ENCODE measurements at regions not wholly inside any gene's neighbourhood (a gene's known extent, or its start where the extent isn't known, plus 50 kb on each side); places are given as distances from the start of the nearest gene placed in this dataset.

DNA sequence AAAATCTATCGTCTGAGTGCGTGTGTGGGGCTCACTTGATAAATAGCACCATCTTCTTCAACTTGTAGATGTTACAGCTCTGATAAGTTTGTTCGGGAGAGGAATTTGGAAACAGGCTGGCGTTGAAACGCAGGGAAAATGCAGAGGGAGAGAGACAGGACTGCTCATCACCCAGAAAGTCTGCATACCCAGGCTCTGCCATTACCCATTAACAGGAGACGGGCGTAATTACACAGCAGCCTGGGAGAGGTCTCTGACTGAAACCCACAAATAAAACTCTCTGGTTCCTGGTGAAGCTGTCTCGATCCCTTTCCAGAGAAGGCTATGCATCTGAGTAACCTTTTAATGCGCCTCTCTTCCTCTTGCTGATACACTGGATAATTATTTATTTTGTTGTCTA lies 547.3 kb downstream of the BCL11B start:
- TF ChIP-seq, protein P1, sequence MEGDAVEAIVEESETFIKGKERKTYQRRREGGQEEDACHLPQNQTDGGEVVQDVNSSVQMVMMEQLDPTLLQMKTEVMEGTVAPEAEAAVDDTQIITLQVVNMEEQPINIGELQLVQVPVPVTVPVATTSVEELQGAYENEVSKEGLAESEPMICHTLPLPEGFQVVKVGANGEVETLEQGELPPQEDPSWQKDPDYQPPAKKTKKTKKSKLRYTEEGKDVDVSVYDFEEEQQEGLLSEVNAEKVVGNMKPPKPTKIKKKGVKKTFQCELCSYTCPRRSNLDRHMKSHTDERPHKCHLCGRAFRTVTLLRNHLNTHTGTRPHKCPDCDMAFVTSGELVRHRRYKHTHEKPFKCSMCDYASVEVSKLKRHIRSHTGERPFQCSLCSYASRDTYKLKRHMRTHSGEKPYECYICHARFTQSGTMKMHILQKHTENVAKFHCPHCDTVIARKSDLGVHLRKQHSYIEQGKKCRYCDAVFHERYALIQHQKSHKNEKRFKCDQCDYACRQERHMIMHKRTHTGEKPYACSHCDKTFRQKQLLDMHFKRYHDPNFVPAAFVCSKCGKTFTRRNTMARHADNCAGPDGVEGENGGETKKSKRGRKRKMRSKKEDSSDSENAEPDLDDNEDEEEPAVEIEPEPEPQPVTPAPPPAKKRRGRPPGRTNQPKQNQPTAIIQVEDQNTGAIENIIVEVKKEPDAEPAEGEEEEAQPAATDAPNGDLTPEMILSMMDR (IDR thresholded peaks at IDR 0.05), result no peak
- TF ChIP-seq POLR2A (IDR thresholded peaks at IDR 0.05), result no peak
- no peak for TF ChIP-seq EP300 (IDR thresholded peaks at IDR 0.05)
- Histone ChIP-seq H3K4me3 (no peak overlapping the region), H3K9me3 (no peaks in the 10 kb centered on the region), H3K27ac (no peak overlapping the region), H3K36me3 (no peaks in the 10 kb centered on the region), H3K4me1 (no peaks in the 10 kb centered on the region), H3K27me3 (no peaks in the 10 kb centered on the region)
- DNase-seq (ENCODE audit: low spot score in 2 of 2), result no peak
- 48 to 61% methylated on average over 9 of the region's 9 CpGs for WGBS, 2 donors

DNA sequence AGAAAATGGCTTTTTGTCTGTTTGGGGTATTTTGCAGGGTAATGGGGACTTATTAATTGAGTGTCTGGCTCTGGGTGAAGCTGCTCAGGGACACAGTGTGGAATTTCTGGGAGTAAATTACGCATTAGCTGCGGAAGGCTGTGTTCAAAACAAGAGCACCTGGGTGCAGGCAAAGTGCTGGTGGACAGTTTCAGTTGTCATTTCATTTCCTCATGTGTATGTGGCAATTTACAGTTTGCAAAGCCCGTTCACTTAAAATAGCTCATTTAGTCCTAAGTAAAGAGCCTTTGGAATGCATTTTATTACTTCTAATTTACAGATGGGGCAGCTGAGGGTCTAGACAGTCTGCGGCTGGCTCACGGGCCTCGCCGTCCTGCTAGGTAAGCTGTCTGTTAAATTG lies 546.8 kb downstream of the BCL11B start:
- no peak for DNase-seq (ENCODE audit: low spot score in 2 of 2)
- no peak overlapping the region for H3K27ac ChIP-seq
- TF ChIP-seq EP300 (IDR thresholded peaks at IDR 0.05), result no peak
- TF ChIP-seq, protein P1 (IDR thresholded peaks at IDR 0.05), result no peak
- WGBS, 2 donors, result 41 to 57% methylated on average over 7 of the region's 7 CpGs
- H3K27me3 ChIP-seq, result no peaks in the 10 kb centered on the region
- H3K4me1 ChIP-seq, result no peaks in the 10 kb centered on the region
- H3K9me3 ChIP-seq, result no peaks in the 10 kb centered on the region
- no peaks in the 10 kb centered on the region for H3K36me3 ChIP-seq
- H3K4me3 ChIP-seq, result no peak overlapping the region

DNA sequence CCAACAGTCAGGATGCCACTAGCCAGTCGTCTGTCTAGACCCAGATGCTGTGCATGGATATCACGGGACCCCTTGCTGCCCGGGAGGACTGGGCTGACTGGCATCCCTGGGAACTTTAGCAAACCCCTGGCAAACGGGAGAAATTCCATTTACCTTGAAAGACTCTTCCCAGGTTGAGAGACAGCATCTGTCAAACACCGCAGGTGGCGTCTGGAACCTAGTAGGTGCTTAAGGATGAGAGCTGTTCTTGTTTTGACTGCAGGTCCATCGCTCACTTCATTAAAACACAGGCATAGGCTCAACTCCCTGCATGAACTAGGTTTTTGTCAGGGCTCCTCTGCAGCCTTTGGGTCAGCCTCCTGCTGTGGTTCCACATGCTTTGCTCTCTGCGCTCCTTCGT lies 546.3 kb downstream of the BCL11B start:
- Histone ChIP-seq H3K27me3 (no peaks in the 10 kb centered on the region), H3K4me1 (no peaks in the 10 kb centered on the region), H3K9me3 (no peaks in the 10 kb centered on the region), H3K36me3 (no peaks in the 10 kb centered on the region), H3K4me3 (no peak overlapping the region), H3K27ac (no peak overlapping the region)
- TF ChIP-seq, protein P1 (IDR thresholded peaks at IDR 0.05), result no peak
- no peak for TF ChIP-seq POLR2A (IDR thresholded peaks at IDR 0.05)
- TF ChIP-seq EP300 (IDR thresholded peaks at IDR 0.05), result no peak
- 77 to 80% methylated on average over 9 of the region's 9 CpGs for WGBS, 2 donors
- no peak for DNase-seq (ENCODE audit: low spot score in 2 of 2)

DNA sequence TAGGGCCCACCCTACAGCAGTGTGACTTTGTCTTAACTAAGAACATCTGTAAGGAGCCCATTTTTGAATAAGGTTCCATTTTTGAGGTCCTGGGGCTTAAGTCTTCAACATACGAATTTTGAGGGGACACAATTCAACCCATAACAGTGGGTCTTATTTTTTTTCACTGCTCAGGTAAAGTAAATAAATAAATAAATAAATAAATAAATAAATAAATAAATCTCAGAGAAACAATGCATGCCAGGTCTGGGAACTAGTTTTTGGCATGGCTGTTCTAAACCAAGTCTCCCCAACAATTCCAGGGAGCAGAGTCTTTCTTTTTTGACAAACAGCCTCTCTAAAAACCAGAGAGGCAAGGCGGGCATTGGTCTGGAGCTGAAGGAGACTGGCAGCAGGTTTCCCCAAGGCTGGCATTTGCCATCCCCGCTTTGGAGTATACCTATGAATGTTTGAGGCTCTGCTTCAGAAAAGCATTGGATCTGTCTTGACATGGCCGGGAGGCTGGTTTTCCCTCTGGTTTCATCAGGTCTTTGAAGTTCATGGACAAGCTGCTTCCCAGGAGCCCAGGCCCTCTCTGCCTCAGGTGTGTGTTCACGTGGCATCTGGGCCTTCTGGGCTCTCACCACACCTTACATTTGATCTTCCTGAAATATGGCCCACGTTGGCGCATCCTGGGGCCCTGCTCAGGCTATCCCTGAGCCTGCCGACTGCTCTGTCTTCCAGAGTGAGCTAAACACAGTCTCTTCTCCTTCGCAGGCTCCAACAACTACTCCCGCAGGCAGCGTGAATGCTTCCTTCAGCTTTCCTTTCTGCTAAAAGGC lies 545.2 kb downstream of the BCL11B start:
- DNase-seq (ENCODE audit: low spot score in 2 of 2), result no peak
- H3K9me3 ChIP-seq, result no peaks in the 10 kb centered on the region
- H3K36me3 ChIP-seq, result no peaks in the 10 kb centered on the region
- no peak overlapping the region for H3K4me3 ChIP-seq
- no peak overlapping the region for H3K27ac ChIP-seq
- no peaks in the 10 kb centered on the region for H3K27me3 ChIP-seq
- no peak for TF ChIP-seq EP300 (IDR thresholded peaks at IDR 0.05)
- TF ChIP-seq, protein P1 (IDR thresholded peaks at IDR 0.05), result no peak
- TF ChIP-seq POLR2A (IDR thresholded peaks at IDR 0.05), result no peak
- no peaks in the 10 kb centered on the region for H3K4me1 ChIP-seq
- 77 to 93% methylated on average over 11 of the region's 11 CpGs for WGBS, 2 donors

DNA sequence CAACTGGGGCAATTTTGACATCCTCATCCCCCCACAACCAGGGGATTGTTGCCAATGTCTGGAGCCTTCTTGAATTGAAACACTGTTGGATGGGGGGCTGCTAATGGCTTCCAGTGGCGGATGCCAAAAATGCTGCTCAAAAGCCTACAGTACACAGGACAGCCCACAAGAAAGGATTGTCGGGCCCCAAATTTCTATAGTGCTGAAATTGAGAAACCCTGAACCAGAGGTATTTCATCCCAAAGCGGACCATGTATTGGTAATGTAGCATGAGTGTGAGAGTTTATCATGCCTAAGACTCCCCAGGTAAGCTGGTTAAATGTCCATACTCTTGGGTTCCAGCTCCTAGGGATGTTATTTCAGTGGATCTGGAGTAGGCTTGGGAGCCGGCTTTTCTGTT lies 544.0 kb downstream of the BCL11B start:
- Histone ChIP-seq H3K27me3 (no peaks in the 10 kb centered on the region), H3K27ac (no peak overlapping the region), H3K36me3 (no peaks in the 10 kb centered on the region), H3K4me3 (no peak overlapping the region), H3K4me1 (no peaks in the 10 kb centered on the region), H3K9me3 (no peaks in the 10 kb centered on the region)
- WGBS, 2 donors, result 87 to 91% methylated on average over 4 of the region's 4 CpGs
- DNase-seq (ENCODE audit: low spot score in 2 of 2), result no peak
- TF ChIP-seq EP300 (IDR thresholded peaks at IDR 0.05) (no peak), POLR2A (IDR thresholded peaks at IDR 0.05) (no peak)
- TF ChIP-seq, protein P1 (IDR thresholded peaks at IDR 0.05), result no peak
